A673 (cell line): ENCODE measurements at regions not wholly inside any gene's neighbourhood (a gene's known extent, or its start where the extent isn't known, plus 50 kb on each side); places are given as distances from the start of the nearest gene placed in this dataset.

ENCODE experiments used
- BruUV-seq: library from RNA; stranded (reverse); fragments of 400-500 nt; replicated peaks from 2 replicates; lab custom pipeline; 2021; lab: Mats Ljungman, UMichigan
- CTCF ChIA-PET: fragments of 300-600 bp; sonication (Branson Sonifier 250); formaldehyde crosslinking; loops from one replicate; lab custom pipeline; 2022; ENCODE audit warnings: antibody characterized with exemption; lab: Charles Lee
- POLR2A ChIA-PET: fragments of 300-600 bp; sonication (Branson Sonifier 250); formaldehyde crosslinking; loops from one replicate; lab custom pipeline; 2022; ENCODE audit warnings: antibody characterized with exemption; ENCODE audit not compliant: low non-redundant PET; lab: Charles Lee
- DNase-seq: peaks from one replicate; pipeline ENCODE4 v3.0.0-alpha.2; 2015; ENCODE audit warnings: low spot score
- H3K27ac ChIP-seq: fragments of 200-600 bp; sonication (generic); 2 replicates; pipeline ENCODE4 v1.5.1; 2016; ENCODE audit warnings: mixed run types, low read depth, mild to moderate bottlenecking, mixed read lengths, antibody characterized with exemption, low read length; ENCODE audit not compliant: poor library complexity, severe bottlenecking
- H3K27me3 ChIP-seq: fragments of 200-600 bp; sonication (generic); replicated peaks from 2 replicates; pipeline ENCODE4 v1.6.1; 2017; ENCODE audit warnings: mixed run types, low read depth, mild to moderate bottlenecking, mixed read lengths, antibody characterized with exemption, low read length; ENCODE audit not compliant: insufficient read depth, poor library complexity
- H3K36me3 ChIP-seq: fragments of 200-600 bp; sonication (generic); 2 replicates; pipeline ENCODE4 v1.6.1; 2016; ENCODE audit warnings: mixed run types, mild to moderate bottlenecking, mixed read lengths, antibody characterized with exemption, low read length; ENCODE audit not compliant: insufficient read depth, poor library complexity, severe bottlenecking
- H3K4me1 ChIP-seq: fragments of 200-600 bp; sonication (generic); 2 replicates; pipeline ENCODE4 v1.6.1; 2017; ENCODE audit warnings: mixed run types, mild to moderate bottlenecking, mixed read lengths, antibody characterized with exemption, low read length; ENCODE audit not compliant: insufficient read depth, poor library complexity, severe bottlenecking
- H3K4me3 ChIP-seq: fragments of 200-600 bp; sonication (generic); 2 replicates; pipeline ENCODE4 v1.5.1; 2016; ENCODE audit warnings: low read depth, mixed run types, mild to moderate bottlenecking, mixed read lengths, low read length; ENCODE audit not compliant: poor library complexity, severe bottlenecking
- H3K9me3 ChIP-seq: fragments of 200-600 bp; sonication (generic); 2 replicates; pipeline ENCODE4 v1.6.1; 2016; ENCODE audit warnings: mixed run types, low read depth, mild to moderate bottlenecking, mixed read lengths, antibody characterized with exemption, low read length; ENCODE audit not compliant: poor library complexity, severe bottlenecking
- CTCF ChIP-seq: fragments of 300-800, 200-600 bp; sonication (generic); conservative IDR thresholded peaks from 2 replicates; pipeline ENCODE4 v1.5.1; 2017; ENCODE audit warnings: low read depth, mild to moderate bottlenecking, antibody characterized with exemption, low read length, moderate library complexity, mixed read lengths
- EZH2 ChIP-seq: fragments of 200-600 bp; sonication (generic); IDR thresholded peaks from 2 replicates; pipeline ENCODE4 v1.6.1; 2017; ENCODE audit warnings: borderline replicate concordance, low read depth, mild to moderate bottlenecking, mixed read lengths, antibody characterized with exemption, low read length; ENCODE audit not compliant: poor library complexity, severe bottlenecking
- intact Hi-C: fragments of 100-400 bp; cut with micrococcal nuclease; formaldehyde crosslinking; loops from one replicate; pipeline ENCODE4 v1.10.0; 2022; ENCODE audit not compliant: unreplicated experiment

GRCh38 chr12:38507839-38508238 is 191.3 kb downstream of the ALG10B start:
- TF ChIP-seq EZH2 (no peak), CTCF (no peak)
- intact Hi-C loops, result no loop called here
- ChIA-PET CTCF (no interaction called here), POLR2A (no interaction called here)
- Histone ChIP-seq H3K36me3 (no peaks in the 10 kb centered on the region), H3K4me1 (no peaks in the 10 kb centered on the region), H3K4me3 (no peak overlapping the region), H3K9me3 (no peaks in the 10 kb centered on the region), H3K27me3 (no peaks in the 10 kb centered on the region), H3K27ac (no peak overlapping the region)
- DNase-seq, result no peak
- no TSS peak for BruUV-seq

- no peak for DNase-seq
- no peak overlapping the region for H3K4me3 ChIP-seq
- no peaks in the 10 kb centered on the region for H3K4me1 ChIP-seq
- no peaks in the 10 kb centered on the region for H3K36me3 ChIP-seq
- POLR2A ChIA-PET, result no interaction called here
- TF ChIP-seq EZH2, result no peak
- TF ChIP-seq CTCF, result no peak
- no peaks in the 10 kb centered on the region for H3K27me3 ChIP-seq
- CTCF ChIA-PET, result no interaction called here
- intact Hi-C loops, result no loop called here
- H3K27ac ChIP-seq, result no peak overlapping the region
- H3K9me3 ChIP-seq, result no peaks in the 10 kb centered on the region
- BruUV-seq, result no TSS peak
These were observed 191.7 kb downstream of the ALG10B start for GRCh38 chr12:38508246-38508645.

GRCh38 chr12:38515912-38516311 is 199.3 kb downstream of the ALG10B start:
- BruUV-seq, result no TSS peak
- no peak for DNase-seq
- Histone ChIP-seq H3K27ac (no peak overlapping the region), H3K4me3 (no peak overlapping the region), H3K27me3 (no peaks in the 10 kb centered on the region), H3K9me3 (no peaks in the 10 kb centered on the region), H3K4me1 (no peaks in the 10 kb centered on the region), H3K36me3 (no peaks in the 10 kb centered on the region)
- intact Hi-C loops, result no loop called here
- ChIA-PET POLR2A (no interaction called here), CTCF (interaction anchor here (0.6 kb wide), 1 partner anchor 14 kb away, joined by 3 read pairs; no protein-coding TSS in a partner anchor)
- TF ChIP-seq CTCF, result no peak
